Muscle of leg (tissue), 3 donors: ENCODE measurements at regions not wholly inside any gene's neighbourhood (a gene's known extent, or its start where the extent isn't known, plus 50 kb on each side); places are given as distances from the start of the nearest gene placed in this dataset.

Source experiments
- DNase-seq: peaks from one replicate; pipeline ENCODE4 v3.0.0; 2013
- H3K27ac ChIP-seq: one replicate; pipeline ENCODE4 v1.5.1; 2013; ENCODE audit warnings: mild to moderate bottlenecking, low read length, control low read depth
- H3K27me3 ChIP-seq: one replicate; pipeline ENCODE4 v1.6.1; 2013; ENCODE audit warnings: low read length; ENCODE audit not compliant: control insufficient read depth, insufficient read depth
- H3K36me3 ChIP-seq: one replicate; pipeline ENCODE4 v1.6.1; 2013; ENCODE audit warnings: low read length; ENCODE audit not compliant: control insufficient read depth, insufficient read depth
- H3K4me1 ChIP-seq: one replicate; pipeline ENCODE4 v1.6.1; 2013; ENCODE audit warnings: low read length; ENCODE audit not compliant: control insufficient read depth, insufficient read depth
- H3K4me3 ChIP-seq: one replicate; pipeline ENCODE4 v1.5.1; 2013; ENCODE audit warnings: low read length, control low read depth
- H3K9me3 ChIP-seq: replicated peaks from 2 replicates; pipeline ENCODE4 v1.6.1; 2013; ENCODE audit warnings: low read depth, low read length; ENCODE audit not compliant: control insufficient read depth
- WGBS: methylation state at CpG from one replicate; pipeline ENCODE4 v1.1.5; 2013; ENCODE audit warnings: missing lambda C conversion rate; ENCODE audit not compliant: insufficient coverage; 5-methylcytosine and 5-hydroxymethylcytosine counted together

- Histone ChIP-seq H3K27me3 (no peaks in the 10 kb centered on the region), H3K9me3 (no peaks in the 10 kb centered on the region), H3K27ac (no peak overlapping the region), H3K36me3 (no peaks in the 10 kb centered on the region), H3K4me3 (no peak overlapping the region), H3K4me1 (no peaks in the 10 kb centered on the region)
- DNase-seq, result no peak
- 100% methylated on average over 1 of the region's 2 CpGs for WGBS
These were observed 184.0 kb upstream of the PGRMC2 start for GRCh38 chr4:128471576-128471975.

DNA sequence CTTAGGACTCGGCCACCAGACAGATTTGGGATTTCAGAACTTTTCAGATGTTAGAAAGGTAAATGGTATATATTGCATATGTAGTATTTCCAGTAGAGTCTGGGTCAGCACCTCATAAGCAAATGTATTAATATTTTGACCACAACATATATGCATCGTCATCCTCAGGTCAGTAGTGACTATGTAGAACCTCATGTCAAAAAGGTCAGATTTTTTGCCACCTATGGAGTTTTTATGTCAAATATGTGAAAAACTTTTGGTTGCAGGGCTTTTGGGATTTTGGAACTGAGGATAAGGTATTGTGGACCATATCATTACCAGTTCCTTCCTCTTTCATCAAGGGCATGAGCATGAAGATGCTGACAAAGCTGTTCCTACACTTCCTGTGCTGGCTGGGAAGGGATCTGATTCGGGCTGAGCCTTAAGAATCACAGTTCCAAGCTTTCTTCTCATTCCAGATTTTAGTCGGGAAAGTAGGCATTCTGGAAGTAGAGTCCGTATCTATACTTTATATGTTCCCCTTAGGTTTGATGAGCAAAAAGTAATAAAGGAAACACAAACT, 183.0 kb upstream of the PGRMC2 start:
- H3K36me3 ChIP-seq, result no peaks in the 10 kb centered on the region
- peak; percentile 28 for DNase-seq
- H3K4me1 ChIP-seq, result no peaks in the 10 kb centered on the region
- no peak overlapping the region for H3K4me3 ChIP-seq
- WGBS, result no CpG with 5 or more reads among the region's 5 CpGs
- H3K27ac ChIP-seq, result no peak overlapping the region
- no peaks in the 10 kb centered on the region for H3K9me3 ChIP-seq
- H3K27me3 ChIP-seq, result no peaks in the 10 kb centered on the region

DNA sequence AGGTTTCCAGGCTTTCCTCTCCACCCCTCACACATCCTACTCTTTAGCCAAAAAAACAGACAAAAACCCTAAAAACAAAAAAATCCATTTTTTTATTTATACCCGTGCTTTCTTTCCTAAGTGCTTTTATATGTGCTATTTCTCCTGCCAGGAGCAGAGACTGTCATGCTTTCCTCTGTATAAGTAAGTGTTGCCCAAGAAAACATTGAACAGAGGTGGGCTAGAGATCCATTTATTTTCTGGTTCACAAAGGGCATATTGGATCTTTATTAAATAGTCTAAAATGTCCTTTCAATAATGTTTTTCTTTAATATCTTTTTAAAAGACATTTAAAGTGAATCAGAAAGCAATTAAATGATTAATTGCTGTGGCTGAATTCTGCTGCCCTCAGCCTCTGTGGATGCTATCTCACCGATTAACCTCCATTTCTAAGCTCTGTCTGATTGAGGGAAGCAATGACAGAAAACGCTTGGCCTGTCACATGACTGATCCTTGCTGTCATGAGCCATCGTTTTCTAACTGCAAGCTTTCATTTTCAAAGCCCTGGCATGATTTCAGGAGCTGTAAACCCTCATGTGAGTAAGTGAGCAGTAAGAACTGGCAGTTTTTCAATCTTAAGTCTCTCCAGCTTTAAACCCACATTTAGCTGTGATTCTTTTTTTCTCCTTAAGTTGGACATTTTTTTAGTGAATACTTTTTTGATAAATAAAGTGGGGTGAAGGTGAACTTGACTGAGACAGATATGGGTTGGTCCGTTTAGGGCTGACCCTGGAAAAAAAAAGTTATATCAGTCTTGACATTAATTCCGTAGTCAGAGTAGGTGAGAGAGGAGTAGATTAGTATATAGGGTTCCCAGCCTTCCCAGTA, 180.7 kb upstream of the PGRMC2 start:
- Histone ChIP-seq H3K9me3 (no peaks in the 10 kb centered on the region), H3K36me3 (no peaks in the 10 kb centered on the region), H3K27me3 (no peaks in the 10 kb centered on the region), H3K27ac (no peak overlapping the region), H3K4me3 (no peak overlapping the region), H3K4me1 (no peaks in the 10 kb centered on the region)
- peak; percentile 94 for DNase-seq
- WGBS, result 63% methylated on average over 2 of the region's 6 CpGs

DNA sequence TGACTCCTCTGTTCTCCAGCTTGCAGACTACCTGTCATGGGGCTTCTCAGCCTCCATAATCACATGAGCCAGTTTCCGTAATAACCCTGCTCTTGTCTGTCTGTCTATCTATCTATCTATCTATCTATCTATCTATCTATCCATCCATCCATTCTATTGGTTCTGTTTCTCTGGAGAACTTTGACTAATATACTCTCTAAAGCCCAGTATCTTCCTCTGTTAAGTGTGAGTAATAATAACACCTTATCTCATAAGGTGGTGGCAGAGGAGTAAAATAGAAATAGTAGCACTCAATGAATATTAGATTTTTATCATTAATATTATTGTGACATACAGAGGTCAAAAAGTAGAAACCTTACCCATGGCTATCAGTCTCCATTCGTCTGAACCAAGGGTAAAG, 177.9 kb upstream of the PGRMC2 start:
- DNase-seq, result no peak
- no peaks in the 10 kb centered on the region for H3K9me3 ChIP-seq
- H3K4me3 ChIP-seq, result no peak overlapping the region
- H3K27ac ChIP-seq, result no peak overlapping the region
- no peaks in the 10 kb centered on the region for H3K4me1 ChIP-seq
- H3K27me3 ChIP-seq, result no peaks in the 10 kb centered on the region
- WGBS, result 100% methylated on average over 1 of the region's 2 CpGs
- H3K36me3 ChIP-seq, result no peaks in the 10 kb centered on the region

GRCh38 chr4:128463006-128463405, 175.4 kb upstream of the PGRMC2 start:
- no peaks in the 10 kb centered on the region for H3K4me1 ChIP-seq
- no peaks in the 10 kb centered on the region for H3K9me3 ChIP-seq
- H3K4me3 ChIP-seq, result no peak overlapping the region
- H3K27me3 ChIP-seq, result no peaks in the 10 kb centered on the region
- no peak for DNase-seq
- H3K27ac ChIP-seq, result no peak overlapping the region
- WGBS, result 71% methylated on average over 1 of the region's 2 CpGs
- no peaks in the 10 kb centered on the region for H3K36me3 ChIP-seq

DNA sequence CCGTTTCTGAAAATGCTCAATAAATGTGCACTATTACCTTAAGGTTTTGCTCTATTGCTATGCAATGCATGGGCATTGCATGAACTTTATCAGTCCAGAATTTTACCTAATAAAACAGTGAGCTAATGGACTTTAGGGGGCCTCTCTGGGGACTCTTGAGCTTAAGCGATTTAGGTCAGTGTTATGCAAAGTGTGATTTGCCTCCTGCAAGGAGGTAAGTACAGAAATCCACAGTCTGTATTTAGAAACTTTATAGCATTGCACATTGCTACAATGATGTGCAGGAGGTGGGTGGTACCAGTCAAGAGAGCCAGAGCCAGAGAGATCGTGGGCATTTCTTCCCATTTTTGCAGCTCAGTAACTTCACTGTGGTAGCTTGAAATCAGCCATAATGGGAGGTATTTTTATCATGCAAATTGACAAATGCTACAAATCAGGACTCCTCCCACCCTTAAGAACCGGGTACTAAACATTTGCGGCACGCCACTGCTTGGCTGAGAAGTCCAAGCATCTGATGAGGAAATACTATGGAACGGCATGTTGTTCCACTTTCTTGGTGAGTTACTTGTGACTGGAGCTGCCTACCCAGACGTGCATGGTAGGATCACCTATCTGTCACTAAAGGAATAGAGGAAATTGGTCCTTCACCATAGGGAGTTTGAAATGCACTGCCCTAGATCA, 174.6 kb upstream of the PGRMC2 start:
- Histone ChIP-seq H3K4me1 (no peaks in the 10 kb centered on the region), H3K9me3 (no peaks in the 10 kb centered on the region), H3K4me3 (no peak overlapping the region), H3K36me3 (no peaks in the 10 kb centered on the region), H3K27ac (no peak overlapping the region), H3K27me3 (no peaks in the 10 kb centered on the region)
- no peak for DNase-seq
- 88% methylated on average over 2 of the region's 8 CpGs for WGBS

DNA sequence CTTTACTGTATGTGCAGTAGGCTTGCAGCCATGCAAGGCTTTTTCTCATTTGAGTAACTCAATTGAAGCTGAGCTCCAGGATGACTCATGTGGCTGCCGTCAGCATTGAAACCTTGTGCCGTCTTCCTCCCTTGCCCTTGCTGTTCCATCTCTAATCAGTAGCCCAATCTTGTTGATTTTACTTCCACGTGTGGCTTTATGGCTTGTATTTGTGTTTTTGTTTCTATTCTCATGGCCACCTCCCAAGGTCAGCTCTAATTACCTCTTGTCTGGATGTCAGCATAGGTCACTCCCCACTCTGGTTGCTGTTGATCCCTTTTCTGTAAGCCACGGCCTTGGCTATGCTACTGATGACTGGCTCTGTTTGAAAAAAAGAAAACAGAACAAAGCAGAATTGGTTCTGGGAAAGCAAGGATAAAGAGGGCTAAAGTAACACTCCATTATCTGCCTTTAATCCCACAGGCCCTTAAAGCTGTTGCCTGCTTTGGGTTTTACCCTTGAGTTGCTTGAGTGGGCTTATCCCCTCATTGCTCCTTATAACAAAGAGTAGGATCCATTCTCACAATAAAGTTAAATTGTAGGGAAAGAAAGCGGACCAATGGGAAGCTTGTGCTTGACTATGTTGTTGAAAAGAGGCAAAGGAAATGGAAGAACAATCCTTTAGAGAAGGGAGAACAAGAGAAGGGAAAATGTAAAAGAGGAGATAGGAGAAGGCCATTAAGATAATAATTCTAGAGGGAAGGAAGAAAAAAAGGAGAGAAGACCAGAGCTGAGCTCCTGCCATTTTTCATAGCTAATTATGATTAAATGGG, 173.9 kb upstream of the PGRMC2 start:
- WGBS, result no CpG with 5 or more reads among the region's 5 CpGs
- DNase-seq, result no peak
- H3K27ac ChIP-seq, result no peak overlapping the region

DNA sequence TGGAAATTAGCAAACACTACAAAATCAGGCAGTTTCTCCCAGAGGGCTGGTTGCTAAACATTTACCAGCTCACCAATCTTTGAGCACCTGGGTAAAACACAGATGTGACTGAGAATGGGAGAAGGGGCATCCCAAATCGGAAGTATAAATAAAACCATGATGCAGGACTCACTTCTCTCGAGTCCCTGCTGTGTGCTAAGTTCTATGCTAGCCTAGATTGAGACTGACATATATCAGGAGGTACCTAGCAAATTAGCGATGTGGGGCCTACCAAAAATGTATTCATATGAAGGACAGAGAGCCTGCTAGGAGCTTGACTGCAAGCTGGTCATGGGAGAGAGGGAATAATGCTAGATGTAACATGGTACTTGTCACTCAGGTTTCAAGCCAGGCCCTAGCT, 171.9 kb upstream of the PGRMC2 start:
- Histone ChIP-seq H3K4me3 (no peak overlapping the region), H3K9me3 (no peaks in the 10 kb centered on the region), H3K4me1 (peaks cover 8% of the 10 kb centered on the region), H3K27me3 (no peaks in the 10 kb centered on the region), H3K27ac (no peak overlapping the region), H3K36me3 (no peaks in the 10 kb centered on the region)
- WGBS, result 59% methylated on average over 3 of the region's 3 CpGs
- DNase-seq, result no peak

More for the DNA sequence above, 173.9 kb upstream of the PGRMC2 start:
- Histone ChIP-seq H3K36me3 (no peaks in the 10 kb centered on the region), H3K4me1 (no peaks in the 10 kb centered on the region), H3K4me3 (no peak overlapping the region), H3K9me3 (no peaks in the 10 kb centered on the region), H3K27me3 (no peaks in the 10 kb centered on the region)

- Histone ChIP-seq H3K36me3 (no peaks in the 10 kb centered on the region), H3K27me3 (no peaks in the 10 kb centered on the region), H3K4me1 (peaks cover 8% of the 10 kb centered on the region), H3K9me3 (no peaks in the 10 kb centered on the region), H3K27ac (no peak overlapping the region), H3K4me3 (no peak overlapping the region)
- no peak for DNase-seq
- no CpG with 5 or more reads among the region's 3 CpGs for WGBS
These were observed 171.2 kb upstream of the PGRMC2 start for GRCh38 chr4:128458816-128459215.

GRCh38 chr4:128457726-128458125, 170.1 kb upstream of the PGRMC2 start:
- no peak overlapping the region for H3K4me3 ChIP-seq
- no peaks in the 10 kb centered on the region for H3K36me3 ChIP-seq
- H3K9me3 ChIP-seq, result no peaks in the 10 kb centered on the region
- H3K27me3 ChIP-seq, result no peaks in the 10 kb centered on the region
- DNase-seq, result no peak
- no peak overlapping the region for H3K27ac ChIP-seq
- peaks cover 8% of the 10 kb centered on the region for H3K4me1 ChIP-seq
- WGBS, result no CpG with 5 or more reads among the region's 2 CpGs
